Activated naive CD4-positive, alpha-beta T cell treated with anti-CD3 and anti-CD28 coated beads, Interleukin-2, amount 50 U/mL, for 24 hours (primary cell): ENCODE measurements at regions not wholly inside any gene's neighbourhood (a gene's known extent, or its start where the extent isn't known, plus 50 kb on each side); places are given as distances from the start of the nearest gene placed in this dataset.
A peak's percentile ranks its signal among the peaks of the same experiment; 100 is the strongest.
"Not testable (repeated sequence)": the region's sequence is repeated elsewhere in the genome, so short reads cannot be mapped to it uniquely, and the experiment has no call there.

ENCODE experiments used
- H3K27ac Mint-ChIP-seq: one replicate; pipeline ENCODE4 v1.8.0; 2021; ENCODE audit warnings: mild to moderate bottlenecking, mixed read lengths
- H3K27me3 Mint-ChIP-seq: one replicate; pipeline ENCODE4 v1.8.0; 2021; ENCODE audit warnings: mixed read lengths
- H3K36me3 Mint-ChIP-seq: one replicate; pipeline ENCODE4 v1.8.0; 2021; ENCODE audit warnings: mixed read lengths
- H3K4me1 Mint-ChIP-seq: one replicate; pipeline ENCODE4 v1.8.0; 2021; ENCODE audit warnings: mixed read lengths
- H3K4me3 Mint-ChIP-seq: one replicate; pipeline ENCODE4 v1.8.0; 2021; ENCODE audit warnings: mild to moderate bottlenecking, mixed read lengths
- H3K9me3 Mint-ChIP-seq: one replicate; pipeline ENCODE4 v1.8.0; 2021; ENCODE audit warnings: mixed read lengths

GRCh38 chr1:83511146-83511726 is 487.7 kb downstream of the TTLL7 start:
- Mint-ChIP-seq H3K4me3 (no peak overlapping the region), H3K9me3 (peaks cover 6% of the 10 kb centered on the region), H3K27me3 (no peaks in the 10 kb centered on the region), H3K36me3 (peaks cover 6% of the 10 kb centered on the region), H3K27ac (peak overlapping the region; percentile 65), H3K4me1 (peaks cover 65% of the 10 kb centered on the region)

GRCh38 chr1:83509301-83509781 is 489.6 kb downstream of the TTLL7 start:
- H3K36me3 Mint-ChIP-seq: peaks cover 12% of the 10 kb centered on the region
- H3K9me3 Mint-ChIP-seq: peaks cover 17% of the 10 kb centered on the region
- no peak overlapping the region for H3K4me3 Mint-ChIP-seq
- peaks cover 69% of the 10 kb centered on the region for H3K4me1 Mint-ChIP-seq
- H3K27ac Mint-ChIP-seq: peak overlapping the region; percentile 15
- H3K27me3 Mint-ChIP-seq: no peaks in the 10 kb centered on the region

- Mint-ChIP-seq H3K4me3 (peak overlapping the region; percentile 81), H3K9me3 (peaks cover 17% of the 10 kb centered on the region), H3K27ac (peak overlapping the region; percentile 96), H3K4me1 (peaks cover 74% of the 10 kb centered on the region), H3K36me3 (peaks cover 11% of the 10 kb centered on the region), H3K27me3 (no peaks in the 10 kb centered on the region)
Measured at GRCh38 chr1:83508485-83509151, 490.3 kb downstream of the TTLL7 start.

- Mint-ChIP-seq H3K9me3 (peaks cover 16% of the 10 kb centered on the region), H3K36me3 (peaks cover 10% of the 10 kb centered on the region), H3K27me3 (no peaks in the 10 kb centered on the region), H3K4me1 (peaks cover 67% of the 10 kb centered on the region), H3K27ac (no peak overlapping the region), H3K4me3 (no peak overlapping the region)
Measured at GRCh38 chr1:83505148-83505547, 493.8 kb downstream of the TTLL7 start.

- H3K27me3 Mint-ChIP-seq: no peaks in the 10 kb centered on the region
- H3K27ac Mint-ChIP-seq: no peak overlapping the region
Measured at GRCh38 chr1:83503153-83503552, 495.8 kb downstream of the TTLL7 start.

GRCh38 chr1:83500987-83501591 is 497.8 kb downstream of the TTLL7 start:
- peak overlapping the region; percentile 56 for H3K27ac Mint-ChIP-seq
- H3K4me3 Mint-ChIP-seq: no peak overlapping the region
- no peaks in the 10 kb centered on the region for H3K27me3 Mint-ChIP-seq
- H3K36me3 Mint-ChIP-seq: peaks cover 11% of the 10 kb centered on the region
- H3K4me1 Mint-ChIP-seq: peaks cover 43% of the 10 kb centered on the region
- H3K9me3 Mint-ChIP-seq: peaks cover 26% of the 10 kb centered on the region

More at GRCh38 chr1:83503153-83503552, 495.8 kb downstream of the TTLL7 start:
- Mint-ChIP-seq H3K4me3 (no peak overlapping the region), H3K4me1 (peaks cover 54% of the 10 kb centered on the region), H3K36me3 (peaks cover 11% of the 10 kb centered on the region), H3K9me3 (peaks cover 23% of the 10 kb centered on the region)

- no peak overlapping the region for H3K27ac Mint-ChIP-seq
- H3K27me3 Mint-ChIP-seq: no peaks in the 10 kb centered on the region
- no peak overlapping the region for H3K4me3 Mint-ChIP-seq
- peaks cover 39% of the 10 kb centered on the region for H3K4me1 Mint-ChIP-seq
- peaks cover 24% of the 10 kb centered on the region for H3K9me3 Mint-ChIP-seq
- peaks cover 9% of the 10 kb centered on the region for H3K36me3 Mint-ChIP-seq
Measured at GRCh38 chr1:83500531-83500930, 498.4 kb downstream of the TTLL7 start.

GRCh38 chr1:83499998-83500397 is 498.9 kb downstream of the TTLL7 start:
- Mint-ChIP-seq H3K27me3 (no peaks in the 10 kb centered on the region), H3K9me3 (peaks cover 23% of the 10 kb centered on the region), H3K27ac (peak overlapping the region; percentile 13), H3K4me3 (no peak overlapping the region), H3K36me3 (peaks cover 5% of the 10 kb centered on the region), H3K4me1 (peaks cover 38% of the 10 kb centered on the region)

- Mint-ChIP-seq H3K27me3 (no peaks in the 10 kb centered on the region), H3K36me3 (peaks cover 6% of the 10 kb centered on the region), H3K9me3 (peaks cover 21% of the 10 kb centered on the region), H3K4me1 (peaks cover 38% of the 10 kb centered on the region), H3K4me3 (no peak overlapping the region), H3K27ac (no peak overlapping the region)
Measured at GRCh38 chr1:83497563-83497962, 501.4 kb downstream of the TTLL7 start.

- Mint-ChIP-seq H3K27ac (no peak overlapping the region), H3K4me1 (peaks cover 27% of the 10 kb centered on the region), H3K27me3 (no peaks in the 10 kb centered on the region), H3K36me3 (peaks cover 7% of the 10 kb centered on the region), H3K9me3 (peaks cover 17% of the 10 kb centered on the region), H3K4me3 (no peak overlapping the region)
Measured at GRCh38 chr1:83495560-83495959, 503.4 kb downstream of the TTLL7 start.

- Mint-ChIP-seq H3K27ac (no peak overlapping the region), H3K9me3 (peaks cover 9% of the 10 kb centered on the region), H3K4me3 (no peak overlapping the region), H3K4me1 (peaks cover 28% of the 10 kb centered on the region), H3K27me3 (no peaks in the 10 kb centered on the region), H3K36me3 (peaks cover 6% of the 10 kb centered on the region)
Measured at GRCh38 chr1:83493633-83494032, 505.3 kb downstream of the TTLL7 start.

GRCh38 chr1:83491930-83492329 is 507.0 kb downstream of the TTLL7 start:
- Mint-ChIP-seq H3K36me3 (peaks cover 6% of the 10 kb centered on the region), H3K9me3 (peaks cover 9% of the 10 kb centered on the region), H3K4me1 (peaks cover 43% of the 10 kb centered on the region), H3K27me3 (no peaks in the 10 kb centered on the region), H3K27ac (no peak overlapping the region), H3K4me3 (no peak overlapping the region)

- no peak overlapping the region for H3K27ac Mint-ChIP-seq
- peaks cover 6% of the 10 kb centered on the region for H3K36me3 Mint-ChIP-seq
- H3K4me3 Mint-ChIP-seq: no peak overlapping the region
- no peaks in the 10 kb centered on the region for H3K27me3 Mint-ChIP-seq
- peaks cover 6% of the 10 kb centered on the region for H3K9me3 Mint-ChIP-seq
- H3K4me1 Mint-ChIP-seq: peaks cover 47% of the 10 kb centered on the region
Measured at GRCh38 chr1:83490988-83491387, 507.9 kb downstream of the TTLL7 start.

GRCh38 chr1:83488105-83488504 is 510.8 kb downstream of the TTLL7 start:
- Mint-ChIP-seq H3K4me3 (peak overlapping the region; percentile 26), H3K27ac (peak overlapping the region; percentile 90), H3K4me1 (peaks cover 35% of the 10 kb centered on the region)
- H3K36me3 Mint-ChIP-seq, H3K27me3 Mint-ChIP-seq, H3K9me3 Mint-ChIP-seq: not testable (repeated sequence)

- Mint-ChIP-seq H3K27ac (peak overlapping the region; percentile 77), H3K4me1 (peaks cover 35% of the 10 kb centered on the region)
- not testable (repeated sequence) for H3K4me3 Mint-ChIP-seq, H3K27me3 Mint-ChIP-seq, H3K9me3 Mint-ChIP-seq, H3K36me3 Mint-ChIP-seq
Measured at GRCh38 chr1:83487460-83487859, 511.5 kb downstream of the TTLL7 start.

- H3K27ac Mint-ChIP-seq, H3K36me3 Mint-ChIP-seq, H3K9me3 Mint-ChIP-seq, H3K4me3 Mint-ChIP-seq, H3K27me3 Mint-ChIP-seq: not testable (repeated sequence)
- H3K4me1 Mint-ChIP-seq: peaks cover 34% of the 10 kb centered on the region
Measured at GRCh38 chr1:83485314-83486019, 513.5 kb downstream of the TTLL7 start.
